Erythroblast (primary cell): ENCODE measurements at regions not wholly inside any gene's neighbourhood (a gene's known extent, or its start where the extent isn't known, plus 50 kb on each side); places are given as distances from the start of the nearest gene placed in this dataset.

ENCODE experiments used
- DNase-seq, 2 experiments: peaks; one replicate each; lab custom pipeline; 2025; lab: John Stamatoyannopoulos, UW
- GATA1 ChIP-seq: IDR thresholded peaks from 2 replicates; pipeline ENCODE4 v1.6.1; 2011; ENCODE audit warnings: low read depth, mild to moderate bottlenecking, control low read depth, low read length, moderate library complexity
- POLR2A ChIP-seq: IDR thresholded peaks from 2 replicates; pipeline ENCODE4 v1.6.1; 2011; ENCODE audit warnings: mild to moderate bottlenecking, low read length

DNA sequence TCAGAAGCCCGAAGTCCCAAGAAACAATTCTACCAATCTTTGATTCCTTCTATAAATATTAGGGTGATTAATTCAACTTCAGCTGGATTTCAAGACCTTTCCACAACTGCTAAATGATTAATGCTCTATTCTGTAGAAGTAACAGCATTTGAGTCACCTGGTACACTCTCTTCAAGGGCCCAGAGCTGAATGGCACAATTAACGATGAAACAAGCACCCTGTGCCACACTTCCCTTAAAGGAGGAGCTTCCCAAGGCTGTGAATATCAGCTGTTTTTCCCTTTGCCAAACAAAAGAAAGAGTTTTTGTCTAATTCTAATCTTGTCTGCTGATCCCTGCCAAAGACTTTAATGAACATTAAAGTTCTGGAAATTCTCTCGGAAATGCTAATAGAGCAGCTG lies 56.0 kb downstream of the BOD1L2 start:
- no peak for DNase-seq
- TF ChIP-seq POLR2A = no peak
- TF ChIP-seq GATA1 = no peak

DNA sequence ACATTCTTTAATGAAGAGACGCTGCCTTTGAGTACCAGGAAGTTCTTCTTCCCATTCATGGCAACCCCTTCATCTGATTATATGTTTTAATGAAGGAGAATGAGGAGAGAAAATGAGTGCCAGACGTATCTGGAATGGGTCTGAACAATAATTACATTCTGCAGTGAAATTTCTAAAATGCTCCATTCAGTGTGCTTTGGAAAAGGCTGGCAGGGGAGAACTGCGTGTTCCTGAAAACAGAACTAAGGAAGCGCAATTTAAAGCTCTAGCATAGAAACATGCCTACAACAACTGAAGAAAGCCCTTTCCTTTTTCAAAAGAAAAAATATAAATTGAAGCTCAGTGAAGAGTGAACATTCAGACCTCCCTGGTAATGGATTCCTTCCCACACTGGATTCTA lies 58.8 kb downstream of the BOD1L2 start:
- TF ChIP-seq GATA1 = no peak
- no peak for TF ChIP-seq POLR2A
- no peak for DNase-seq

DNA sequence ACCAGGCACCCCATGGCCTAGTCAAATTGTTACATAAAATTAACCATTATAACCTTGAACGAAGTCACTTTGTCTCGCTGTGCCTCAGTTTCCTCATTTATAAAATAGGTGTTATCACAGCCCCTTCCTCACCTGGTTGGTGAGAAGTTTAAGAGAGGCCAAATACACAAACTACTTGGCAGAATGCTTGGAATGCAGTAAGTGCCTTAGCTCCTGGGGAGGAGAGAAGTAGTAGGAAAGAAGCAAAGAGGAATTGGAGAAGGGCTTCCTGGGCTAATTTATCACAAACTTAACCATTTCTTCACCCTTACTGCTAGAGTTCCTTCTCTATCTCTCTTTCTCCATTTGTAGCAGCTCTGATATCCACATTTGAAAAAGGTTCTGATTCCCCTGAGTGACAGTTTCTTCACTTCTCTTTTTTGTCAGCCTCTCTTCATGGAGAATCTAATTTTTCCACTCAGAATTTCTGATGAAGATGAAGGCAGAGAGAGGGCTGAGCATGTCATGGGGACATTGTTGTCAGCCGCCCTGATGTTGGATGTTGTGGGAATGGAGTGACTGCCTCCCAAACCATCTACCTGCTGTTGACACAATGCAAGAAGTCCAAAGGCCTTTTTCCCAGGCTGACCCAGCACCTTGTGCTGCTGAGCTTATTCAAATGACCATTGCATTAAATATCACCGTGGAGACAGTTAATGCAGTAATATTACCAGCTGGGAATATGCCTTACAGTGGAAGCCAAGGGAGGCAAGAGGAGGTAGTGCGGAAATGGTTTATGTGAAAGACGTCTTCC lies 60.4 kb downstream of the BOD1L2 start:
- no peak for TF ChIP-seq GATA1
- TF ChIP-seq POLR2A = no peak
- DNase-seq = no peak

DNA sequence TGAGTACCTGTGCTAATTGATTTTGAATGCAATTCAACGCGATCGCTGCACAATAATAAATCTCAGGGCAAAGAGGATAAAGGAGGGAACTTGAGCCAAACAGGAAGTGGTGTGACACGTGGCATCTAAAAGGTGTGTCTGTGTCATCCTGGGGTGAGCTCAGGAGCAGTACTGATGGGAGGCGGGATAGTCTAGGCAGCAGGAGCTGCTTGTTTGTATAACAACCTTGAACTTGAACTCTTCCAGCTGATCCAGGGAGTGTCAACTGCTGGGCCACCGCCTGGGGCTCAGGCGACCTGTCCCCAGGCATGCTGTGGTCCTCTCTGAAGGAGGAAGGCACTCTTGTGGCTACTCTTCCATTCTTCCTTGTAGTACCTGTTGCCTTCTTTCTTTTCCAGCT lies 61.2 kb downstream of the BOD1L2 start:
- no peak for TF ChIP-seq POLR2A
- TF ChIP-seq GATA1 = no peak
- DNase-seq = no peak

DNA sequence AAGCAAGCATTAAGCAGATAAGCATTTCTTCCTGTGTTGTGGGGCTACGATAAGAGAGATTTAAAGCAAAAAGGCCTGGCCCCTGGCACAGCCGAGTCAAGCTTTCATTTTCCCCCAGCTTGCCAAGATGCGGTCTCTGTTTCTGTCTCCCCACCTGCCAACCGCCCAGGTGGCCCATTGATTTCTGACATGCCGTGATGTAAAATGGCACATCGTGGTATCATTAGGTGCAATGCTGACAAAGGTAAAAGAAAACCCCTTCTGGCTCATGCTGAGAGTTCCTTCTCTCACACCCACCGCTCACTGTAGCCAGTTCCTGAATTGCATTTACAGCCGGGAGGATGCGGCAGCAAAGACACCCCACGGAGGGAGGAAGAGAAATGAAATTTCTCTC lies 62.8 kb downstream of the BOD1L2 start:
- peak in 1 of 2 experiments; percentile 14 for DNase-seq
- TF ChIP-seq GATA1 (no peak), POLR2A (no peak)

DNA sequence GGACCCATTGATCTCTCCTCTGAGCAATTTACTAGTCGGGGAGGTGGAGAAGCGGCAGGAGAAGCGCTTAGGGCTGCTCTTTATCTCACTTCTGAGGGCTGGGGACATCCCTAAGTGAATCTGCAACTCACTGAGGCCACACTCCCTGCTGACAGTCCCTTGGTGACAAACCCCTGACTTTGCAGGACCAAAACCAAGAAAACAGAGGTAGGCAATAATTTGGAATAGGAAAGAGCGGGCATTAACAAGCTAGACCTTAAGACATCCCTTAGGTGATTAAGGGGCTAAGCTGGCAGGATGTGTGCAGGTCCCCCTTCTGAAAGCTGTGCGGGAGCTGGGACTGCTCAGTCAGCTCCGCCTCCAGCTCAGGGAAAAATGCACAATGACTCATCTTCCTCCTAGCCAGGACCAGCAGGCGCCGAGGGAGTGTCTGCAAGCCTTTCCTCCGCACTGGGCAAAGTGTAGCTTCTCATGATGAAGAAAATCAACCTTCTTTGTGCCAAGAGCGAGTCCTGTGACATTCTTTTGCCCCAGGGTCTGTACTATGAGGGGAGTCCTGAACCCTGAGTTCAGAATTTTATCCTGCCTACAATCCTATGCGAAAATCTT lies 63.3 kb downstream of the BOD1L2 start:
- no peak for DNase-seq
- no peak for TF ChIP-seq POLR2A
- TF ChIP-seq GATA1 = no peak

DNA sequence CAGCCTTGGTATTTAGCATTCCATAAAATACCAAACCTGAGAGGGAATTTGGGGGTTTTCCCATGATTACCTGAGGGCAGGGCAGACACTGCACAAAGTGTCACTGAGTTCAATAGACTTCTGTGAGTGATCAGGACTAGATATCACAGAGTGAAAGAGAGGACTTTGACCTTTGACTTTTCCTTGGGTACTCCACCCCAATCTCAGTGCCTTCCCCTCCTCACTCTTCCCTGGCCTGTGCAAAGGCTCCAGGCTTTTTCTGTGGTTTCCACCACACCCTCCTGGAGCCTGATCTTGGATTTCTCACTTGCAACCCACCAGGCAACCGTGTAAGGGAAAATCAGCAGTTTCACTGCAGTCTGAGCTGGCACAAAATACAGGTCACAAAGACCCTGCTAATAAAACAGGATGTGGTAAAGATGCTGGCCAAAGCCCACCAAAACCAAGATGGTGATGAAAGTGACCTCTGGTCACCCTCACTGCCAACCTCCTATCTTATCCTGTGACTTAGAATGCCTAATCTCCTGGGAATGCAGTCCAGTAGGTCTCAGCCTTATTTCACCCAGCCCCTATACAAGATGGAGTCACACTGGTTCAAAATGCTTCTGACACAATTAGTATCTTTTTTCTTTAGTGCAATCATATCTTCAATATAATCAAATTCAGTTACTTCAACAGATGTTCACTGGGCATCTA lies 64.0 kb downstream of the BOD1L2 start:
- no peak for DNase-seq
- TF ChIP-seq GATA1 = no peak
- no peak for TF ChIP-seq POLR2A

DNA sequence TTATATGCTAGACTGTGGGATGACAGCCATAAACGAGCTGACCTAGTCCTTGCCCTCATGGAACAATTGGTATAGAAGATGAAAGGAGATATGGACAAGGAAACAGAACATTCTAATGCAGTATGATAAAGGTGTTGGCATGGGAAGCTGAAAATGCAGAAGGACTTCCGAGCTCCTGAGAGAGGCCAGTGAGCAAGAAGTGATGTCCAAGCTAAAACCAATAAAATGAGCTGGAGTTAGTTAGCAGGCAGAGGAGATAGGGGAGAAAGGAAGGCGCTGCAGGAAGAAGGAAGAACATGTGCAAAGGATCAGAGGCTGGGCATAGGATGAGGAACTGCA lies 64.5 kb downstream of the BOD1L2 start:
- TF ChIP-seq POLR2A (no peak), GATA1 (no peak)
- no peak for DNase-seq

DNA sequence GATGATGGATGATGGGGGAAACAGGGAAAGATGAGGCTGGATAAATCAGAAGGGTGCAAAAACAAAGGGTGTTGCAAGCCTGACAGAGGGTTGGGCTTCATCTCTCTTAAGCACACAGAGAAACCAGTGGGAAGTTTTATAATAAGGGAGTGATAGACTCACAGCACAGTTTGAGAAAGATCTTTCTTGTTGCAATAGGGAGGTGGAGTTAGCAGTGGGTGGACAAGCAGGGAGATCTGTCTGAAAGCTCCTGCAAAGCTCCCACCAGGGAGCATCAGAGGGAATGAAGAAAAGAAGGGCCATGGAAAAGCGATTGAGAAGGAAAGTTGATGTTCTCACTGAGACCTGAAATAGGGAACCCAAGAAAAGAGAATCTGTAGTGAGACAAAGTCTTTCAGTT lies 64.9 kb downstream of the BOD1L2 start:
- TF ChIP-seq GATA1 (no peak), POLR2A (no peak)
- no peak for DNase-seq

DNA sequence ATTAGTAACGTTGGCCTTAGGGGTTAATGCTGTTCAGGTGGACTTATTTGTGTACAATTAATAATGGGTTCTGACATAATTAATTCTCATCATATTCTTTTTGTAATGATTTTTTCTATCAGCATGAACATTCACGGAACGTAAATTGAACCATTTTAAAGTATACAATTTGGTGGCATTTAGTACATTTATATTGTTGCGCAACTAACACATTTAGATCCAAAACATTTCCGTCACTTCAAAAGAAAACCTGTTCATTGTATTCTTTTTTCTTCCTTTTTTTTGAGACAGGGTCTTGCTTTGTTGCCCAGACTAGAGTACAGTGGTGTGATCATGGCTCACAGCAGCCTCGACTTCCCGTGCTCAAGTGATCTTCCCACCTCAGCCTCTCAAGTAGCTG lies 65.8 kb downstream of the BOD1L2 start:
- no peak for TF ChIP-seq GATA1
- no peak for TF ChIP-seq POLR2A
- DNase-seq = no peak

DNA sequence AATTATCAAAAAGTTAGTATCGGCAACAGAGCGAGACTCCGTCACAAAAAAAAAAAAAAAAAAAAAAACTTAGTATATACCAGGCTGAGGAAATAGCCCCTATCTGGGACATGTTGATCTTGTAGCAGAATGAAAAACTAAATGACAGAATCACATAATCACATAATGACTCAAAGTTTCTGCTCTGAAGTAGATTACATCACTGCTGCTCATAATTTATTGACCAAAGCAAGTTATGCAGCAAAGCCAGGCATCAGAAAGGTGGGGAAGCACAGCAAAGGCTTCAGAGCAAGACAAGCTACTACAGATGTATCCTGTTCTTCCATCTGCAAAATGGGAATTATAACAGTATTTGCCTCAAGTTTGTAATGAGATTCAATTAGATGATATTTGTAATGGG lies 68.1 kb downstream of the BOD1L2 start:
- no peak for TF ChIP-seq GATA1
- DNase-seq = no peak

DNA sequence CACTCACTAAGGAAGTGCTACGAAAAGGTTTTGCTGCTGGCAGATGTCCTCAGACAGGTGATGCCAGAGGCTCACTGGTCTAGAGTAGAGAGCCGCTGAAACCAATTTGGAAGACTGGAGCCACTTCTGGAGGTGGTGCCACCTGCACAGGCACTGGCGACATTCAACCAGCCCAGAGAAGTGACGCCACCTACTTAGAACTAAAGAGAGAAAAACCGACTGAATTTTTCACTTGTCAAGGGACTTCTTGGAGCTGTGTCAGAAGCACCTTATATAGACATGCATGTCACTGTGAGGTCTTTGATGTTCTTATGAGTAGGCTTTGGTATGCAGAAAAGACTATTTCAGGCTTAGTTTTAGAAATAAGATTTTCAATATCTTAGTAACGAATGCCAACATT lies 71.4 kb downstream of the BOD1L2 start:
- no peak for TF ChIP-seq GATA1
- DNase-seq = no peak

DNA sequence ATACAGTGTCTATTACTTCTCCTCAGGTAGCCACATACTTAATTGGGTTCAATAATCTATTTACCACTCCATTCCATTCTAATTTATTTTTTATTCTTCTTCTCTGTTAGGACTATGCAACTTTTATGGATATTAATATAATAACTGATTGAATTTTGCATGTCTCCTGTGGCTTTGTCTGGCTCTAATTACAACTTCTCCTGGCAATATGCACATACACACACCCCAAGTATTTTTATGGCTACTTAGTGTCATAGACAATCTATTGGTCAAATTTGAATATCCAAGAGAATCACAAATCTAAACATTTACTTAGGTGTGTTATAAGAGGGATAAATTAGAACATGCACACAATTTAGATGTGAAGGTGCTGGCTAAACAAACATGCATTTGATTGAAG lies 73.1 kb downstream of the BOD1L2 start:
- DNase-seq = no peak
- TF ChIP-seq POLR2A (no peak), GATA1 (no peak)

DNA sequence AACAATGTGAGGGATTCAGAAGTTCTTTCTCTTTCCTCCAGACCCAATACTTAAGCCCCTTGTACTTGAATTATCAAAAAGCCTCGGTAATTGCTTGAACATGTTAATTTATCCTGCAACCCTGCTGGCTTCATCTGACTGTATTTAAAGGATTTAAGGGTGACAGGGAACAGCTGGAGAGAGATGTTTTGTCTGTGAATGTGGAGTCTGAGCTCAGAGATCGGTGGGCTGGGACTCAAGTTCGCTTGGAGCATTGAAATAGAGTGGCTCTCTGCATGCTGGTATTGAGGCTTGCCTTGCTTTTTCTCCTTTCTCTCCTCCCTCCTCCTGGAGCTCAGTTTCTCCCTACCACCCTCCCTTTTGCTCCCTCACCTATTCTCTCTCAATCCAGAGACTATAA lies 73.6 kb downstream of the BOD1L2 start:
- TF ChIP-seq POLR2A = no peak
- no peak for TF ChIP-seq GATA1
- no peak for DNase-seq

DNA sequence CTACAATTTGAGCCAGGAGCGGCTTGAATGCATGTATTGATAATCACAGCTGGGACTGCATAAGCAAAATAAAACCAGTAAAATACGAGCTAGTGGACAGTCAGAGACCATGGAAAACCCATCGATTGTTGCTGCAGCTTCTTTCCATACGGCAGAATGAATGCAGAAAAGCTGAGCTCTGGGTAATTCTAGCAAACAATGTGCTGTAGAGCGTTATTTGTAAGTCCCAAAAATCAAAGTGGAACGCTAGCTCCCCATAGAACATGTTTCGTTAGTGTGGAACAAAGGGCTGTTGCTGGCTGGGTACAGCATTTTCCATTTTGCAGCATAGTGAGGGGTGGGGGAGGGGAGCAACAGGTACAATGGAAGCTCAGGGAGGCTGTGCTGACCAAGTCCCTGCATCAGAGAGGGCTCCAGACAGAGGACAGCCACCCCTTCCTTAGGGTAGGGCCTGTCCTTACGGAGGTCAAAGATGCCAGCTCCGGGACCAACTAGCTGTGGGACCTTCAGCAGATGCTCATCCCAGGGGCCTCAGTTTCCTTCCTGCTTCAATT lies 74.1 kb downstream of the BOD1L2 start:
- TF ChIP-seq GATA1 = no peak
- TF ChIP-seq POLR2A = no peak
- no peak for DNase-seq
